NCI-H2171 treated with DMSO at 0.1 percent for 48 hours (cell line): ENCODE measurements at regions not wholly inside any gene's neighbourhood (a gene's known extent, or its start where the extent isn't known, plus 50 kb on each side); places are given as distances from the start of the nearest gene placed in this dataset.
A peak's percentile ranks its signal among the peaks of the same experiment; 100 is the strongest.

Experiments used
- DNase-seq: peaks from one replicate; lab custom pipeline; 2025; lab: John Stamatoyannopoulos, UW

- DNase-seq: no peak
Measured at GRCh38 chr3:66692766-66693150, 191.9 kb upstream of the LRIG1 start.

- peak; percentile 67 for DNase-seq
Measured at GRCh38 chr3:66693461-66694031, 192.7 kb upstream of the LRIG1 start.

- no peak for DNase-seq
Measured at GRCh38 chr3:66702126-66702525, 201.3 kb upstream of the LRIG1 start.

- no peak for DNase-seq
Measured at GRCh38 chr3:66703501-66703900, 202.7 kb upstream of the LRIG1 start.

- no peak for DNase-seq
Measured at GRCh38 chr3:66705076-66705475, 204.3 kb upstream of the LRIG1 start.

- no peak for DNase-seq
Measured at GRCh38 chr3:66706890-66707289, 206.1 kb upstream of the LRIG1 start.

- DNase-seq: no peak
Measured at GRCh38 chr3:66709532-66709931, 208.7 kb upstream of the LRIG1 start.

GRCh38 chr3:66712210-66712609 lies 211.4 kb upstream of the LRIG1 start:
- DNase-seq: no peak

GRCh38 chr3:66713921-66714320 lies 213.1 kb upstream of the LRIG1 start:
- DNase-seq: no peak

- DNase-seq: no peak
Measured at GRCh38 chr3:66715806-66716205, 215.0 kb upstream of the LRIG1 start.

- no peak for DNase-seq
Measured at GRCh38 chr3:66717806-66718205, 217.0 kb upstream of the LRIG1 start.

GRCh38 chr3:66719796-66720356 lies 219.1 kb upstream of the LRIG1 start:
- no peak for DNase-seq

- DNase-seq: no peak
Measured at GRCh38 chr3:66720508-66720907, 219.7 kb upstream of the LRIG1 start.

GRCh38 chr3:66722675-66723074 lies 221.9 kb upstream of the LRIG1 start:
- DNase-seq: no peak

GRCh38 chr3:66723231-66723630 lies 222.4 kb upstream of the LRIG1 start:
- no peak for DNase-seq

- DNase-seq: no peak
Measured at GRCh38 chr3:66729687-66730393, 229.0 kb upstream of the LRIG1 start.

GRCh38 chr3:66738625-66739365 lies 238.0 kb upstream of the LRIG1 start:
- DNase-seq: no peak

GRCh38 chr3:66740260-66740659 lies 239.4 kb upstream of the LRIG1 start:
- DNase-seq: no peak

- no peak for DNase-seq
Measured at GRCh38 chr3:66744521-66744920, 243.7 kb upstream of the LRIG1 start.

GRCh38 chr3:66744986-66745385 lies 244.2 kb upstream of the LRIG1 start:
- DNase-seq: no peak

GRCh38 chr3:66747261-66747660 lies 246.4 kb upstream of the LRIG1 start:
- DNase-seq: peak; percentile 5

- DNase-seq: no peak
Measured at GRCh38 chr3:66747696-66748095, 246.9 kb upstream of the LRIG1 start.
